ENCODE measurements at regions not wholly inside any gene's neighbourhood (a gene's known extent, or its start where the extent isn't known, plus 50 kb on each side); places are given as distances from the start of the nearest gene placed in this dataset.

DNA sequence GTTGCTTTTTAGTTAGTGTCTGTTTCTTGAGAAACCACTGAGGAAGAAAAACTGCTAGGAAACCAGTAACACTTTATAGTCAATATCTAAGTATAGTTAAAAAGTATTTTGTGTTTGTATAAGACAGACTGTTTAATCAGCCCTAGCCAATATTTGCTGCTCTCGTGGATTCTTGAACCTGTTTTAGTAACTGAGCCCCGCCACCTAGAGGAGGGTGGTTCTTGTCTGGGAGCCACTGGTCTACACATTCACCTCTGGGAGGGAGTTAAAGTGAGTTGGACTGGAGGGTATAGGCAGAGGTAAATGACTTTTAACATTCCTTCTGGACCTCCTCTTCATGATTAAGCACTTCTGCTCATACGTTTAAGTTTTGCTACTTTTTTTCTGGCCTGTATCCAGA, 117.2 kb downstream of the SPATA31D1 start:
- no peak for TF ChIP-seq EZH2 (IDR thresholded peaks at IDR 0.05; ENCODE audit: borderline replicate concordance, low read depth, low read length, severe bottlenecking)
- TF ChIP-seq, protein P1, sequence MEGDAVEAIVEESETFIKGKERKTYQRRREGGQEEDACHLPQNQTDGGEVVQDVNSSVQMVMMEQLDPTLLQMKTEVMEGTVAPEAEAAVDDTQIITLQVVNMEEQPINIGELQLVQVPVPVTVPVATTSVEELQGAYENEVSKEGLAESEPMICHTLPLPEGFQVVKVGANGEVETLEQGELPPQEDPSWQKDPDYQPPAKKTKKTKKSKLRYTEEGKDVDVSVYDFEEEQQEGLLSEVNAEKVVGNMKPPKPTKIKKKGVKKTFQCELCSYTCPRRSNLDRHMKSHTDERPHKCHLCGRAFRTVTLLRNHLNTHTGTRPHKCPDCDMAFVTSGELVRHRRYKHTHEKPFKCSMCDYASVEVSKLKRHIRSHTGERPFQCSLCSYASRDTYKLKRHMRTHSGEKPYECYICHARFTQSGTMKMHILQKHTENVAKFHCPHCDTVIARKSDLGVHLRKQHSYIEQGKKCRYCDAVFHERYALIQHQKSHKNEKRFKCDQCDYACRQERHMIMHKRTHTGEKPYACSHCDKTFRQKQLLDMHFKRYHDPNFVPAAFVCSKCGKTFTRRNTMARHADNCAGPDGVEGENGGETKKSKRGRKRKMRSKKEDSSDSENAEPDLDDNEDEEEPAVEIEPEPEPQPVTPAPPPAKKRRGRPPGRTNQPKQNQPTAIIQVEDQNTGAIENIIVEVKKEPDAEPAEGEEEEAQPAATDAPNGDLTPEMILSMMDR (IDR thresholded peaks at IDR 0.05; ENCODE audit: borderline replicate concordance, extremely low read depth, low read length, poor library complexity, severe bottlenecking): no peak
- no peak overlapping the region for H2AFZ ChIP-seq (ENCODE audit: low read depth, low read length)
- ATAC-seq (ENCODE audit: insufficient read depth, low read depth) (no peak), DNase-seq (no peak)
- no peaks in the 10 kb centered on the region for H3K79me2 ChIP-seq (ENCODE audit: insufficient read depth, low read length)
- no peaks in the 10 kb centered on the region for H4K20me1 ChIP-seq (ENCODE audit: insufficient read depth, low read length)
- no peak overlapping the region for H3K27ac ChIP-seq (ENCODE audit: low read length)
- no peak overlapping the region for H3K4me2 ChIP-seq (ENCODE audit: insufficient read depth, low read length)
- H3K36me3 ChIP-seq (ENCODE audit: insufficient read depth, low read length): no peaks in the 10 kb centered on the region
- H3K4me1 ChIP-seq (ENCODE audit: insufficient read depth, low read length): no peaks in the 10 kb centered on the region
- H3K27me3 ChIP-seq (ENCODE audit: insufficient read depth, low read length, poor library complexity): no peaks in the 10 kb centered on the region
- no peak overlapping the region for H3K9ac ChIP-seq (ENCODE audit: low read depth, low read length)
- no peaks in the 10 kb centered on the region for H3K9me3 ChIP-seq (ENCODE audit: insufficient read depth, low read length, severe bottlenecking)
- H3K4me3 ChIP-seq (ENCODE audit: low read depth in 1 of 2, low read length in 2 of 2): no peak overlapping the region

DNA sequence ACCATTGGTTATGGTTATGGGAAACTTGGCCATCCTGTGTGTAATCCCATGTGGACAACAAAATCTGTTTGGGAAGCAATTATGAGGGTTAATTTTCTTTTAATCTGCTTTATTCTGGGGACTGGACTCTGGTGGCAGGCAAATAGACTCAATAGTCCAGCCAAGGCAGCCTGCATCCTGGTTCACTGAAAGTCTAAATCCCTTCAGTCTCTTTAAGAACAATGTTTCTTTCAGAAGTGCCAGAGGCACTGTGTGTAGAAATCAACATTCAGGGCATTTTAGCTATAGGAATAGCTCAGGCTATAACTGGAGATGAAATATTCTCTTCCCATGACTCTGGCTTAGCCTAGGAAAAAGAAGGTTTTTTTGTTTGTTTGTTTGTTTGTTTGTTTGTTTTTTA, 118.0 kb downstream of the SPATA31D1 start:
- no peaks in the 10 kb centered on the region for H3K4me1 ChIP-seq (ENCODE audit: insufficient read depth, low read length)
- H3K79me2 ChIP-seq (ENCODE audit: insufficient read depth, low read length): no peaks in the 10 kb centered on the region
- no peak for ATAC-seq (ENCODE audit: insufficient read depth, low read depth)

DNA sequence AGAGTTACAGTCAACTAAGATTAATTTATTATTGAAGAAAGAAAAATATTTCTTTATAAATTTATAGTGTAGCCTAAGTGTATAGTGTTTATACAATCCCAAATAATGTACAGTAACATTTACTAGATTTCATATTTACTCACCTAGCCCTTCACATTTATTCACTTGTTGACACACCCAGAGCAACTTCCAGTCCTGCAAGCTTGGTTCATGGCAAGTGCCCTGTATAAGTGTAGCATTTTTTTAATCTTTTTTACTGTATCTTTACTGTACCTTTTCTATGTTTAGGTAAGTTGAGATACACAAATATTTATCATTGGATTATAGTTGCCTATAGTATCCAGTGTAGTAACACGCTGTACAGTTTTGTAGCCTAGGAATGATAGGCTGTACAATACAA, 119.9 kb downstream of the SPATA31D1 start:
- ATAC-seq (ENCODE audit: insufficient read depth, low read depth): no peak
- H3K4me3 ChIP-seq (ENCODE audit: low read depth in 1 of 2, low read length in 2 of 2): no peak overlapping the region
- H4K20me1 ChIP-seq (ENCODE audit: insufficient read depth, low read length): no peaks in the 10 kb centered on the region
- H3K4me1 ChIP-seq (ENCODE audit: insufficient read depth, low read length): no peaks in the 10 kb centered on the region
- TF ChIP-seq, protein P1 (IDR thresholded peaks at IDR 0.05; ENCODE audit: borderline replicate concordance, extremely low read depth, low read length, poor library complexity, severe bottlenecking): no peak
- TF ChIP-seq EZH2 (IDR thresholded peaks at IDR 0.05; ENCODE audit: borderline replicate concordance, low read depth, low read length, severe bottlenecking): no peak
- H3K9me3 ChIP-seq (ENCODE audit: insufficient read depth, low read length, severe bottlenecking): no peaks in the 10 kb centered on the region
- H3K27ac ChIP-seq (ENCODE audit: low read length): no peak overlapping the region
- no peaks in the 10 kb centered on the region for H3K79me2 ChIP-seq (ENCODE audit: insufficient read depth, low read length)
- H3K4me2 ChIP-seq (ENCODE audit: insufficient read depth, low read length): no peak overlapping the region
- H3K36me3 ChIP-seq (ENCODE audit: insufficient read depth, low read length): no peaks in the 10 kb centered on the region
- no peak overlapping the region for H2AFZ ChIP-seq (ENCODE audit: low read depth, low read length)
- H3K9ac ChIP-seq (ENCODE audit: low read depth, low read length): no peak overlapping the region
- no peak for DNase-seq
- H3K27me3 ChIP-seq (ENCODE audit: insufficient read depth, low read length, poor library complexity): no peaks in the 10 kb centered on the region

More for the DNA sequence above, 118.0 kb downstream of the SPATA31D1 start:
- no peak for DNase-seq
- TF ChIP-seq, protein P1 (IDR thresholded peaks at IDR 0.05; ENCODE audit: borderline replicate concordance, extremely low read depth, low read length, poor library complexity, severe bottlenecking): no peak
- TF ChIP-seq EZH2 (IDR thresholded peaks at IDR 0.05; ENCODE audit: borderline replicate concordance, low read depth, low read length, severe bottlenecking): no peak
- Histone ChIP-seq H3K27ac (ENCODE audit: low read length) (no peak overlapping the region), H3K9me3 (ENCODE audit: insufficient read depth, low read length, severe bottlenecking) (no peaks in the 10 kb centered on the region), H4K20me1 (ENCODE audit: insufficient read depth, low read length) (no peaks in the 10 kb centered on the region), H2AFZ (ENCODE audit: low read depth, low read length) (no peak overlapping the region), H3K4me3 (ENCODE audit: low read depth in 1 of 2, low read length in 2 of 2) (no peak overlapping the region), H3K9ac (ENCODE audit: low read depth, low read length) (no peak overlapping the region), H3K4me2 (ENCODE audit: insufficient read depth, low read length) (no peak overlapping the region), H3K36me3 (ENCODE audit: insufficient read depth, low read length) (no peaks in the 10 kb centered on the region), H3K27me3 (ENCODE audit: insufficient read depth, low read length, poor library complexity) (no peaks in the 10 kb centered on the region)

DNA sequence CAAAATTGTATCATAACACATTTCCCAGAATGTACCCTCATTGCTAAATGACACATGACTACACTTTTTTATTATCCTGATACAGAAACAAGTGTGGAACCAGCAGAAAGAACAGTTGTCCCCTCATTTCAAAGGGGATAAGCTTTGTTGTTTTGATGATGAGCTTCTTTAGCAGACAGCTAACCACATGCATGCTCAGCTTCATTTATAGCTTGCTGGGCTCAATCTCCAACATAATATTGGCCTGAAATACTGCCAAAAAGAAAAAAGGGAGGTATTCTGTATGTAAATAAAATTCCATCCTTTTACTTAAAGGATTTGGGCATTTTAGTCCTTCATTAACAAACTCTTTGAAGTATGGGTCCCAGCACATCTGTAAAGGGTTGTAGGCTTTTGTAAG, 120.4 kb downstream of the SPATA31D1 start:
- TF ChIP-seq, protein P1 (IDR thresholded peaks at IDR 0.05; ENCODE audit: borderline replicate concordance, extremely low read depth, low read length, poor library complexity, severe bottlenecking): no peak
- no peaks in the 10 kb centered on the region for H3K79me2 ChIP-seq (ENCODE audit: insufficient read depth, low read length)
- no peaks in the 10 kb centered on the region for H3K9me3 ChIP-seq (ENCODE audit: insufficient read depth, low read length, severe bottlenecking)
- H3K27me3 ChIP-seq (ENCODE audit: insufficient read depth, low read length, poor library complexity): no peaks in the 10 kb centered on the region
- DNase-seq (no peak), ATAC-seq (ENCODE audit: insufficient read depth, low read depth) (no peak)
- no peak overlapping the region for H2AFZ ChIP-seq (ENCODE audit: low read depth, low read length)
- H3K4me3 ChIP-seq (ENCODE audit: low read depth in 1 of 2, low read length in 2 of 2): no peak overlapping the region
- H3K4me2 ChIP-seq (ENCODE audit: insufficient read depth, low read length): no peak overlapping the region
- no peaks in the 10 kb centered on the region for H3K4me1 ChIP-seq (ENCODE audit: insufficient read depth, low read length)
- no peak overlapping the region for H3K27ac ChIP-seq (ENCODE audit: low read length)
- no peaks in the 10 kb centered on the region for H4K20me1 ChIP-seq (ENCODE audit: insufficient read depth, low read length)
- H3K9ac ChIP-seq (ENCODE audit: low read depth, low read length): no peak overlapping the region
- no peaks in the 10 kb centered on the region for H3K36me3 ChIP-seq (ENCODE audit: insufficient read depth, low read length)
